Stimulated activated CD4-positive, alpha-beta T cell treated with anti-CD3 and anti-CD28 coated beads, Interleukin-2, amount 100 ng/mL, for 4 hours (primary cell): ENCODE measurements at regions not wholly inside any gene's neighbourhood (a gene's known extent, or its start where the extent isn't known, plus 50 kb on each side); places are given as distances from the start of the nearest gene placed in this dataset.
"Not testable (repeated sequence)": the region's sequence is repeated elsewhere in the genome, so short reads cannot be mapped to it uniquely, and the experiment has no call there.

Experiments
- DNase-seq: peaks from one replicate; pipeline ENCODE4 v3.0.0-alpha.2; 2020; ENCODE audit warnings: low read depth

DNA sequence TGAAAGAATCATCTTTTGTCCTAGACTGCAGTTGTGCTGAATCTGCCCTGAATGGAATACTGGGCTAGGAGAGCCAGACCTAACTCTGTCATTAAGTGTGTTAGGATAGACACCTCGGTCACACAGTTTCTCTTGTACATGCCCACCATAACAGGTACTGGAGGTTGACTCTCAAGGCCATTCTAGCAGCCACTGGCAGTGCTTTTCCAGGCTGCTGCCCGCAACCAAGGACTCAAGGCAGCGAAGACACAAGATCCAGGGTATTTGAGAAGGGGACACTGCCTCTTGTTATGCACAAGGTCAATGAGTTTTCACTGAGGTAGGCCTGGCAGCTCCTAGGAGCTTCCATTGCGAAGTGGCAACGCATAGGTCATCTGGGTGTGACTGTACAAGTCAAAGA, 70.6 kb upstream of the ZNF746 start:
- no peak for DNase-seq

GRCh38 chr7:149566103-149566502, 68.5 kb upstream of the ZNF746 start:
- no peak for DNase-seq

- no peak for DNase-seq
These were observed 67.4 kb upstream of the ZNF746 start for GRCh38 chr7:149565096-149565382.

GRCh38 chr7:149564340-149565095, 66.9 kb upstream of the ZNF746 start:
- no peak for DNase-seq

GRCh38 chr7:149562602-149563001, 65.0 kb upstream of the ZNF746 start:
- no peak for DNase-seq

- no peak for DNase-seq
These were observed 63.5 kb upstream of the ZNF746 start for GRCh38 chr7:149561072-149561471.

- no peak for DNase-seq
These were observed 62.1 kb upstream of the ZNF746 start for GRCh38 chr7:149559711-149560110.

DNA sequence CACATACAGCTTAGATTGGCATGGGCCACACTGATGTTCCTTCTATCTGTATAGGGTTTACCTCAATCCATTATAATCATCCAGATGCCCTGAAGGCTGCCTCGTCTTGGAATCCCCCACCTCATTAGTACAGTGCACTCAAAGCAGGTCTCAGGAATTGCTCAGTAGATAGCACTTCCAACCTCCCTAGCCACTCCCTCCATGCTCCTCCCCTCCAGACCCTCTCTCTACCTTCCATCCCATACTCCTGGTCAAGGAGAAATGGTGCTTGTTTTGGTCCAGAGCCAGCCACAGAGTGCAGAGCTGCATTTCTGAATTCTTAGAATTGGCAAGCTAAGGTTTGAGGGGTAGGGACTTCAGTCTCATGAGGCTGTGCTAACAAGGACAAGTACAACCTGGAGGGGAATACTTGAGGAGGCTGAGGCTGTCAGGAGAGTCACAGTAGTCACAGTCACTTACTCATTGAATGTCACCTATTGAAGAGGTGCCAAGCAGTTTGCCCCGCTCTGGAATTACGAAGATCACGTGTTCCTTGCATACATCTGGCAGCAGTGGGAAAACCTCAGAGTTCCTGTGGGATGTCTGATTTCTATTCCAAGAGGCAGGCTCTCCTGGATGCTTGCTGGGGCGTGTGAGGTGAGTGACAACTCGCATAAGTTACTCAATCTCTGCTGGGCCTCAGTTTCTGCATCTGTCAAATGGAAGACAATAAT, 60.7 kb upstream of the ZNF746 start:
- no peak for DNase-seq

GRCh38 chr7:149556525-149556924, 58.9 kb upstream of the ZNF746 start:
- not testable (repeated sequence) for DNase-seq

- not testable (repeated sequence) for DNase-seq
These were observed 57.2 kb upstream of the ZNF746 start for GRCh38 chr7:149554821-149555220.

DNA sequence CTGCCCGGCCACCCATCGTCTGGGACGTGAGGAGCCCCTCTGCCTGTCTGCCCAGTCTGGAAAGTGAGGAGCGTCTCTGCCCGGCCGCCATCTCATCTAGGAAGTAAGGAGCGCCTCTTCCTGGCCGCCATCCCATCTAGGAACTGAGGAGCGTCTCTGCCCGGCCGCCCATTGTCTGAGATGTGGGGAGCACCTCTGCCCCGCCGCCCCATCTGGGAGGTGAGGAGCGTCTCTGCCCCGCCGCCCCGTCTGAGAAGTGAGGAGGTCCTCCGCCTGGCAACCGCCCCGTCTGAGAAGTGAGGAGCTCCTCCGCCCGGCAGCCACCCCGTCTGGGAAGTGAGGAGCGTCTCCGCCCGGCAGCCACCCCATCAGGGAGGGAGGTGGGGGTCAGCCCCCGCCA, 56.4 kb upstream of the ZNF746 start:
- DNase-seq = not testable (repeated sequence)

- no peak for DNase-seq
These were observed 55.2 kb upstream of the ZNF746 start for GRCh38 chr7:149552799-149553198.
